Activated naive CD8-positive, alpha-beta T cell treated with anti-CD3 and anti-CD28 coated beads, Interleukin-2, amount 10 ng/mL, durations not matched to agents 7 days and 5 days (primary cell): ENCODE measurements at regions not wholly inside any gene's neighbourhood (a gene's known extent, or its start where the extent isn't known, plus 50 kb on each side); places are given as distances from the start of the nearest gene placed in this dataset.

Experiments used
- ATAC-seq: fragments of 150-1000 bp; cut with Tn5 transposase; one replicate; pipeline ENCODE4 v1.10.0; 2021; ENCODE audit warnings: low read depth, moderate library complexity
- POLR2A ChIA-PET: fragments of 350-600 bp; sonication (Branson Sonifier 250); formaldehyde crosslinking; loops from one replicate; lab custom pipeline; 2021; ENCODE audit warnings: antibody characterized with exemption; lab: Charles Lee
- DNase-seq: peaks from one replicate; pipeline ENCODE4 v3.0.0; 2021
- H3K27ac Mint-ChIP-seq: one replicate; pipeline ENCODE4 v1.8.0; 2022; ENCODE audit warnings: mild to moderate bottlenecking, mixed read lengths
- H3K27me3 Mint-ChIP-seq: one replicate; pipeline ENCODE4 v1.8.0; 2022; ENCODE audit warnings: mild to moderate bottlenecking, moderate library complexity, mixed read lengths
- H3K36me3 Mint-ChIP-seq: one replicate; pipeline ENCODE4 v1.8.0; 2021; ENCODE audit warnings: mild to moderate bottlenecking, mixed read lengths
- H3K4me1 Mint-ChIP-seq: one replicate; pipeline ENCODE4 v1.8.0; 2021; ENCODE audit warnings: mixed read lengths
- H3K4me3 Mint-ChIP-seq: one replicate; pipeline ENCODE4 v1.8.0; 2022; ENCODE audit warnings: mild to moderate bottlenecking, moderate library complexity, mixed read lengths
- H3K9me3 Mint-ChIP-seq: one replicate; pipeline ENCODE4 v1.8.0; 2021; ENCODE audit warnings: mixed read lengths

- Mint-ChIP-seq H3K27ac (no peak overlapping the region), H3K9me3 (no peaks in the 10 kb centered on the region), H3K4me3 (no peak overlapping the region), H3K27me3 (peaks cover 6% of the 10 kb centered on the region), H3K4me1 (no peaks in the 10 kb centered on the region), H3K36me3 (no peaks in the 10 kb centered on the region)
- POLR2A ChIA-PET, result no interaction called here
- no peak for ATAC-seq
- no peak for DNase-seq
Measured at GRCh38 chr2:136645236-136645828, 120.0 kb upstream of the THSD7B start.

- H3K4me1 Mint-ChIP-seq, result no peaks in the 10 kb centered on the region
- no peak overlapping the region for H3K4me3 Mint-ChIP-seq
- H3K36me3 Mint-ChIP-seq, result no peaks in the 10 kb centered on the region
- peaks cover 2% of the 10 kb centered on the region for H3K27me3 Mint-ChIP-seq
- DNase-seq, result no peak
- no peaks in the 10 kb centered on the region for H3K9me3 Mint-ChIP-seq
- no peak for ATAC-seq
- POLR2A ChIA-PET, result no interaction called here
- no peak overlapping the region for H3K27ac Mint-ChIP-seq
Measured at GRCh38 chr2:136639651-136640050, 125.7 kb upstream of the THSD7B start.

GRCh38 chr2:136638193-136638592, 127.2 kb upstream of the THSD7B start:
- no peak for ATAC-seq
- Mint-ChIP-seq H3K27ac (no peak overlapping the region), H3K4me3 (no peak overlapping the region), H3K9me3 (no peaks in the 10 kb centered on the region), H3K4me1 (no peaks in the 10 kb centered on the region), H3K27me3 (peaks cover 2% of the 10 kb centered on the region), H3K36me3 (no peaks in the 10 kb centered on the region)
- POLR2A ChIA-PET, result no interaction called here
- DNase-seq, result no peak

DNA sequence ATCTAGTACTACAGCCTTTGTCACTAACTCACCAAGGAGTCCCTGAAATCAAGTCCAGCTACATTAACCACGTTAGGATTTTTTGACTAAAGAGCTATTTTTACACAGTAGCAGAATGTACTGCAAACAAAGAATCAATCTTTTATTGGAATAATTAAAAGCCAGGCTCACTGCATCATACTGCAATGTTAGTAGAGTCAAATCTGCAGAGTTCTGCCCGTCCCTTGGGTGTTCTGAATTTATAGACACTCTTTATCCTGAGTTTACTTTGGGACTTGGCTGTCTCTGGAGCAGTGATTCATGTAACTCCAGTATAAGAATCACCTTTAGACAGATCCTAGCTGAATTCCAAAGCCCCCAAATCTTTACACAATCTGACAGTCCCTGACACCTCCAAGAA, 127.9 kb upstream of the THSD7B start:
- no peak for ATAC-seq
- POLR2A ChIA-PET, result no interaction called here
- H3K9me3 Mint-ChIP-seq, result no peaks in the 10 kb centered on the region

GRCh38 chr2:136628490-136628889, 136.9 kb upstream of the THSD7B start:
- Mint-ChIP-seq H3K27ac (no peak overlapping the region), H3K36me3 (no peaks in the 10 kb centered on the region), H3K4me3 (no peak overlapping the region), H3K27me3 (no peaks in the 10 kb centered on the region), H3K4me1 (no peaks in the 10 kb centered on the region), H3K9me3 (no peaks in the 10 kb centered on the region)
- POLR2A ChIA-PET, result no interaction called here
- DNase-seq, result no peak
- ATAC-seq, result no peak

More for the DNA sequence above, 127.9 kb upstream of the THSD7B start:
- H3K27ac Mint-ChIP-seq, result no peak overlapping the region
- no peak overlapping the region for H3K4me3 Mint-ChIP-seq
- peaks cover 2% of the 10 kb centered on the region for H3K27me3 Mint-ChIP-seq
- DNase-seq, result no peak
- no peaks in the 10 kb centered on the region for H3K4me1 Mint-ChIP-seq
- no peaks in the 10 kb centered on the region for H3K36me3 Mint-ChIP-seq

DNA sequence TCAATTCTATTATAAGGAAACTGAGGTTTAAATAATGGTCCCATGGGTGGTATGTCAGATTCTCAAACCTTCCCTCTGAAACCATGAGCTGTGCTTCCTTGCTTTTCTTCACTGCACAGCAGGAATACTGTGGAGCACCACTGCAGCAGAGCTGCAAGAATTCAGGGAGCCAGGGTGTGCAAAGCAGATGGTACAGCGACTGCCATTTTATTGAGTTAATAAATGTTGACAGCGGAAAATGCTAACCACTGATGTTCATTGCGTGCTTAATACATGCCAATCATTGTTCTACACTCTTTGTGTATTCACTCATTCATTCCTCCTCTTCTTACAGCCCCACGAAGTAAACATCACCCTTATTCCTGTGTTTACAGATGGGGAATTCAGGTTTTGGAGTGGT, 152.2 kb upstream of the THSD7B start:
- no peaks in the 10 kb centered on the region for H3K36me3 Mint-ChIP-seq
- POLR2A ChIA-PET, result no interaction called here

DNA sequence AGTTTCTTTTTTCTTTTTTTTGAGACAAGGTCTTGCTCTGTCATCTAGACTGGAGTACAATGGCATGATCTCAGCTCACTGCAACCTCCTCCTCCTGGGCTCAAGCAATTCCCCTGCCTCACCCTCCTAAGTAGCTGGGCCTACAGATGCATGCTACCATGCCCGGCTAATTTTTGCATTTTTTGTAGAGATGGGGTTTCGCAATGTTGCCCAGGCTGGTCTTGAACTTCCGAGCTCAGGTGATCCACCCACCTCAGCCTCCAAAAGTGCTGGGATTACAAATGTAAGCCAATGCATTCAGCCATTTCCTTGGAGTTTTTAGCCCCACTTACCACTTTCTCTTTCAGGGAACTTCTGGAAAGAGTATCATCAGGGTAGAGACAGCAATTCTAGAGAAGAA, 153.3 kb upstream of the THSD7B start:
- Mint-ChIP-seq H3K4me1 (no peaks in the 10 kb centered on the region), H3K4me3 (no peak overlapping the region), H3K9me3 (no peaks in the 10 kb centered on the region), H3K36me3 (no peaks in the 10 kb centered on the region), H3K27ac (no peak overlapping the region), H3K27me3 (peaks cover 2% of the 10 kb centered on the region)
- no peak for DNase-seq
- POLR2A ChIA-PET, result no interaction called here
- no peak for ATAC-seq

More for the DNA sequence above, 152.2 kb upstream of the THSD7B start:
- H3K9me3 Mint-ChIP-seq, result no peaks in the 10 kb centered on the region
- H3K27ac Mint-ChIP-seq, result no peak overlapping the region
- no peak for ATAC-seq
- DNase-seq, result no peak
- no peak overlapping the region for H3K4me3 Mint-ChIP-seq
- H3K27me3 Mint-ChIP-seq, result peaks cover 2% of the 10 kb centered on the region
- H3K4me1 Mint-ChIP-seq, result no peaks in the 10 kb centered on the region

- H3K9me3 Mint-ChIP-seq, result no peaks in the 10 kb centered on the region
- H3K27ac Mint-ChIP-seq, result no peak overlapping the region
- POLR2A ChIA-PET, result no interaction called here
- ATAC-seq (no peak), DNase-seq (no peak)
- H3K27me3 Mint-ChIP-seq, result peaks cover 2% of the 10 kb centered on the region
- H3K4me1 Mint-ChIP-seq, result no peaks in the 10 kb centered on the region
- H3K36me3 Mint-ChIP-seq, result no peaks in the 10 kb centered on the region
- H3K4me3 Mint-ChIP-seq, result no peak overlapping the region
Measured at GRCh38 chr2:136611451-136611850, 153.9 kb upstream of the THSD7B start.

- Mint-ChIP-seq H3K9me3 (no peaks in the 10 kb centered on the region), H3K36me3 (no peaks in the 10 kb centered on the region), H3K4me3 (no peak overlapping the region), H3K27me3 (no peaks in the 10 kb centered on the region), H3K27ac (no peak overlapping the region), H3K4me1 (no peaks in the 10 kb centered on the region)
- POLR2A ChIA-PET, result no interaction called here
- no peak for ATAC-seq
- peak; percentile 33 for DNase-seq
Measured at GRCh38 chr2:136582628-136583205, 182.6 kb upstream of the THSD7B start.

DNA sequence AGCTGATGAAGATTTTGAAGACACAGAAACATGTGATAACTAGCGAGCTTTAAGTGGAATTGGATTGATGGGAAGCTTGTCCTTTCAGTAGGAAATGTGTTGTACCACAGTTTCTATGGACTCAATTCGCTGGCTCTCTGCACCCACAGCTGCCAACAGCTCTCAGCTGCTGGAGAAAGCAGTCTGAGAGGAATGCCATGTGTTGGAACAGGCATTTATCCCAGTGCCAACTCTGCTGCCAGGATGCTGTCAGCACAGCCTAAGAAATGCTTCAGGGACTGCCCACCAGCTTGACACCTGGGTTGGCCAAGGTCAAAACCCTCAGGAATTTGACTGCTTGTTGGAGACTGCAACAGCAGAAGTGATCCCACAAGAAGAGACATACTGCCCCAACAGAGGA, 193.0 kb upstream of the THSD7B start:
- ATAC-seq (no peak), DNase-seq (no peak)
- no peaks in the 10 kb centered on the region for H3K36me3 Mint-ChIP-seq
- POLR2A ChIA-PET, result no interaction called here
- no peak overlapping the region for H3K4me3 Mint-ChIP-seq
- H3K4me1 Mint-ChIP-seq, result no peaks in the 10 kb centered on the region
- peaks cover 3% of the 10 kb centered on the region for H3K27me3 Mint-ChIP-seq
- H3K9me3 Mint-ChIP-seq, result no peaks in the 10 kb centered on the region
- H3K27ac Mint-ChIP-seq, result no peak overlapping the region

DNA sequence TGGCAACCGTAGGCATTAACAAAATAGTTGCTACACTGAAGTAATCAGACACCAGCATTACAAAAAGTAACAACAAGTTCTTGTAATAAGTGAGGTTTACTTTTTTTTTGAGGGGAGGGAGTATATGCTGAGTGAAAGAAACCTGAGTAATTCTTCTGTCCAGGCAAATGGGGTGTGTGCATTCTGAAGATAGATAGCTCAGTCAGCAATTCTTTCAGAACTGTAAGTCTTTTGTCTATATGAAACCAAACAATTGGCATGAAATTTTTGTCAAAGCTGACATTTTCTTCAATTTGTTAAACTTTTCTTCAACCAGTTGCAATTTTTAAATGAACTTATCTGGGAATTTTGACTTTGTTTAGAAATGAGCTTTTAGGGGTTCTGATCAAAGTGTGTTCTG, 208.1 kb upstream of the THSD7B start:
- ATAC-seq (no peak), DNase-seq (no peak)
- Mint-ChIP-seq H3K9me3 (no peaks in the 10 kb centered on the region), H3K4me1 (no peaks in the 10 kb centered on the region), H3K4me3 (no peak overlapping the region), H3K27ac (no peak overlapping the region), H3K36me3 (no peaks in the 10 kb centered on the region), H3K27me3 (peaks cover 9% of the 10 kb centered on the region)
- POLR2A ChIA-PET, result no interaction called here

GRCh38 chr2:136550181-136550580, 215.2 kb upstream of the THSD7B start:
- no peak for ATAC-seq
- Mint-ChIP-seq H3K4me1 (no peaks in the 10 kb centered on the region), H3K4me3 (no peak overlapping the region), H3K36me3 (no peaks in the 10 kb centered on the region), H3K27ac (no peak overlapping the region), H3K27me3 (no peaks in the 10 kb centered on the region), H3K9me3 (no peaks in the 10 kb centered on the region)
- DNase-seq, result no peak
- POLR2A ChIA-PET, result no interaction called here

GRCh38 chr2:136539355-136539754, 226.0 kb upstream of the THSD7B start:
- H3K36me3 Mint-ChIP-seq, result no peaks in the 10 kb centered on the region
- H3K27me3 Mint-ChIP-seq, result no peaks in the 10 kb centered on the region
- POLR2A ChIA-PET, result no interaction called here
- ATAC-seq, result no peak
- H3K9me3 Mint-ChIP-seq, result no peaks in the 10 kb centered on the region
- DNase-seq, result no peak
- H3K4me1 Mint-ChIP-seq, result no peaks in the 10 kb centered on the region
- H3K4me3 Mint-ChIP-seq, result no peak overlapping the region
- H3K27ac Mint-ChIP-seq, result no peak overlapping the region

GRCh38 chr2:136538489-136538888, 226.9 kb upstream of the THSD7B start:
- no peak overlapping the region for H3K4me3 Mint-ChIP-seq
- no peaks in the 10 kb centered on the region for H3K4me1 Mint-ChIP-seq
- POLR2A ChIA-PET, result no interaction called here
- ATAC-seq, result no peak
- no peaks in the 10 kb centered on the region for H3K9me3 Mint-ChIP-seq
- DNase-seq, result no peak
- no peaks in the 10 kb centered on the region for H3K27me3 Mint-ChIP-seq
- H3K36me3 Mint-ChIP-seq, result no peaks in the 10 kb centered on the region
- no peak overlapping the region for H3K27ac Mint-ChIP-seq
